Bronchial epithelial cell (primary cell): ENCODE measurements at regions not wholly inside any gene's neighbourhood (a gene's known extent, or its start where the extent isn't known, plus 50 kb on each side); places are given as distances from the start of the nearest gene placed in this dataset.

Source experiments
- DNase-seq: peaks from one replicate; pipeline ENCODE4 v3.0.0-alpha.2; 2010; ENCODE audit warnings: low read depth
- FAIRE-seq: peaks from 2 replicates; lab custom pipeline; 2011; peaks lifted over from hg19 to GRCh38; lab: Jason Lieb, UNC
- H3K27me3 ChIP-seq: 2 replicates; pipeline ENCODE4 v1.5.1; 2011; ENCODE audit warnings: low read length; ENCODE audit not compliant: control insufficient read depth, insufficient read depth
- H3K36me3 ChIP-seq: 2 replicates; pipeline ENCODE4 v1.5.1; 2011; ENCODE audit warnings: low read length; ENCODE audit not compliant: control insufficient read depth, insufficient read depth
- H3K4me3 ChIP-seq: 2 replicates; pipeline ENCODE4 v1.5.1; 2011; ENCODE audit warnings: mild to moderate bottlenecking, low read depth, low read length, control low read depth
- TF ChIP-seq, protein P1 (sequence below): IDR thresholded peaks from 2 replicates; pipeline ENCODE4 v1.5.1; 2011; ENCODE audit warnings: mild to moderate bottlenecking, moderate library complexity, low read length, control low read depth, inconsistent platforms; ENCODE audit not compliant: insufficient read depth, severe bottlenecking

DNA sequence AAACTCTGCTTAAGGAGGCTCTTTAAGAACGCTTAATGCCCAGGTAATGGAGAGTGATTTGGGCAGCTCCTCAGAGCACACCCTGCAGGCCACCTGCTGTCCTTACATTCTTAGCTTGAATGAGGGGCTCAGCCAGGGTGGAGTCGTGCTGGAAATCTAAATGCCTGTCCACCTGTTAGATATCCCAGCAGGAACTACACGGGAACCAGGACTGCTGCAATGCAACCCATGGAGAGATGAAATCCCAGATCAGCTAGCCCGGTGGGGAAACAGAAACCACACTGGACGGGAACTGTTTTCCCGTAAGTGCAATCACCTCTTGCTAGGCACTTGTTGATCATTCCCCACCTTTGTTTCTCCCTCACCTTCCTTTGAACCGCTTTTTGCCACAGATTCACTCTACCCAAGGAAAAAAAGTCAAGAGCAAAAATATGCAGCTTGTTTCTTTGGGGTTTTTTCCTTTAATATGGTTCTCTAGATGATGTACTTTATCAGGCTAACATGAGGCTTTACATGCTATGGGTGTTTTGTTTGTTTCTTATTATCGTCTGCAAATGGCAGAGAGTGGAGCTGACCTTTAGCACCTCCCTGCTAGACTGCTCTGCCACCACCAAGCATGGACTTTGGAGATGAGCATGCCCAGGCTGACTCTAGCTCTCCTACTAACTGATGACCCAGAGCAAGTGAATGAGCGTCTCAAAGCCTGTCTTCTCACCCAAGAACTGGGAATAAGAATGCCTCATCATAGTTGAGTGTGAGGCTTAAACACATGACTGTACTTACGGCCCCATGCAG lies 125.9 kb upstream of the TNFAIP3 start:
- TF ChIP-seq, protein P1, sequence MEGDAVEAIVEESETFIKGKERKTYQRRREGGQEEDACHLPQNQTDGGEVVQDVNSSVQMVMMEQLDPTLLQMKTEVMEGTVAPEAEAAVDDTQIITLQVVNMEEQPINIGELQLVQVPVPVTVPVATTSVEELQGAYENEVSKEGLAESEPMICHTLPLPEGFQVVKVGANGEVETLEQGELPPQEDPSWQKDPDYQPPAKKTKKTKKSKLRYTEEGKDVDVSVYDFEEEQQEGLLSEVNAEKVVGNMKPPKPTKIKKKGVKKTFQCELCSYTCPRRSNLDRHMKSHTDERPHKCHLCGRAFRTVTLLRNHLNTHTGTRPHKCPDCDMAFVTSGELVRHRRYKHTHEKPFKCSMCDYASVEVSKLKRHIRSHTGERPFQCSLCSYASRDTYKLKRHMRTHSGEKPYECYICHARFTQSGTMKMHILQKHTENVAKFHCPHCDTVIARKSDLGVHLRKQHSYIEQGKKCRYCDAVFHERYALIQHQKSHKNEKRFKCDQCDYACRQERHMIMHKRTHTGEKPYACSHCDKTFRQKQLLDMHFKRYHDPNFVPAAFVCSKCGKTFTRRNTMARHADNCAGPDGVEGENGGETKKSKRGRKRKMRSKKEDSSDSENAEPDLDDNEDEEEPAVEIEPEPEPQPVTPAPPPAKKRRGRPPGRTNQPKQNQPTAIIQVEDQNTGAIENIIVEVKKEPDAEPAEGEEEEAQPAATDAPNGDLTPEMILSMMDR = no peak
- no peak for DNase-seq
- FAIRE-seq = no peak
- H3K4me3 ChIP-seq = no peak overlapping the region
- no peaks in the 10 kb centered on the region for H3K27me3 ChIP-seq
- no peaks in the 10 kb centered on the region for H3K36me3 ChIP-seq

DNA sequence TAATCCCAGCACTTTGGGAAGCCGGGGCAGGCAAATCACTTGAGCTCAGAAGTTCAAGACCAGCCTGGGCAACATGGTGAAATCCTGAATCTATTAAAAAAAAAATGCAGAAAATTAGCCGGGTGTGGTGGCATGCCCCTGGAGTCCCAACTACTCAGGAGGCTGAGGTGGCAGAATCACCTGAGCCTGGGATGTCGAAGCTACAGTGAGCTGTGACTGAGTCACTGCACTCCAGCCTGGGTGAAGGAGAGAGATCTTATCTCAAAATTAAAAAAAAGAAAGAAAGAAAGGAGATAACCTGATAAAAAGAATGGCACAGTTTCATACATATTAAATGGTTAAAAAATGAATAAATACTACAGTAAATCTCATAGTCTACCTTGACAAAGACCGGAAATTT lies 123.6 kb upstream of the TNFAIP3 start:
- TF ChIP-seq, protein P1 = no peak
- FAIRE-seq = no peak
- peak; percentile 75 for DNase-seq

DNA sequence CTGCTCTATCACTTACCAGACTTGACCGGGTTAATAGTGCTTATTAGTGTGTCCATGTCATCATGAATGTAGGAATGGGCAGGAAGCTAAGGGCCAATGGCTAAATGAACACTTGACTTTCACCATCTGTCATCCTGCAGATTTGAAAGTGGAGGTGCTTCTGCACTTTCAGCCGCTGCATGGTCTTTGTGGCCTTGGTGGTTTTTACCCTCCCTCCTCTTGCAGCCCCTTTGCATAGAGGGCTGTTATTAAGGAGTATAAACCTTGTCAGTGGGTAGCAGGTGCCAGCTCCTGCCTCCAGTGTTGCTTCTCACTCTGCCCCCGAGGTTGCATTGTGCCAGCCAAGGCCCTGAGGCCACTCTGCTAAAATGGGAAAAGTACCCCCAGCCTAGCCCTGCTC lies 122.2 kb upstream of the TNFAIP3 start:
- FAIRE-seq (no peak), DNase-seq (no peak)
- H3K27me3 ChIP-seq = no peaks in the 10 kb centered on the region
- TF ChIP-seq, protein P1 = no peak
- no peaks in the 10 kb centered on the region for H3K36me3 ChIP-seq
- H3K4me3 ChIP-seq = no peak overlapping the region

More for the DNA sequence above, 123.6 kb upstream of the TNFAIP3 start:
- no peak overlapping the region for H3K4me3 ChIP-seq
- H3K27me3 ChIP-seq = no peaks in the 10 kb centered on the region
- no peaks in the 10 kb centered on the region for H3K36me3 ChIP-seq

DNA sequence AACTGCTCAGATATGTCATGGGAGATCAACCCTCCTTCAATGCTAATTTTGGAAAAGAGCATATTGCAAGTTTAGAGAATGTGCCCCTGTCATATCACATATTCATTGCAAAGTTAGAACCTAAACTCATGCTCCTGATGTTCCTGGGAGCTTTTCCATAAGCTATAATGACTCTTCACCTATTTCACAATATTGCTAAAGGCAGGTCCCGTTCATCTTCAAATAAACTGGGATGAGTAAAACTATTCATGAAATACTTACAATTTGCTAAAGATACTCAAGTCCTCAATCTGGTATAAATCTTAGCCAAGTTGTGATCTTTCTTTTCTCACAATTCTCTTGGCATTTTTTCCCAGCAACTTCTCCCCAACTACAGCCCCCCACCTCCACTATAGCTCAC lies 121.7 kb upstream of the TNFAIP3 start:
- DNase-seq = peak; percentile 53
- Histone ChIP-seq H3K27me3 (no peaks in the 10 kb centered on the region), H3K4me3 (no peak overlapping the region), H3K36me3 (no peaks in the 10 kb centered on the region)
- TF ChIP-seq, protein P1 = no peak
- FAIRE-seq = no peak

DNA sequence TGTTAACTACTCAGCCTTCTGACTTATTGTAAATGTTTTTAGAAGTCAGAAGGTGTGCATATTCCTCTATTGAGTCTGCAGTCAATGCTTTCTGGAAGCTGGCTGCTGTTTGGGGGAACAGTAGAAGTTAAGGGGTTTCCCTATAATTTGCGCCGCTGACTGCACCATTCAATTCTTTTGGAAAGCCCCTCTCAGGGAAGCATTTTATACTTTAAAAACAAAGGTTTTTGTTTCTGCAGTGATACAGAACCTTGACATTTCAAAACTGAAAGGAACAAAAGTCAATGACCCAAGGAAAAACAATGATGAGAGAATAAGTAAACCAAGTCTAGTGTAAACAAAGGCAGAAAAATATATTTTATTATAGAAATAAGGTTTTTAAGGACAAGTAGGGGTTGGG lies 120.8 kb upstream of the TNFAIP3 start:
- FAIRE-seq (no peak), DNase-seq (no peak)
- Histone ChIP-seq H3K27me3 (no peaks in the 10 kb centered on the region), H3K4me3 (no peak overlapping the region), H3K36me3 (no peaks in the 10 kb centered on the region)
- TF ChIP-seq, protein P1 = no peak

DNA sequence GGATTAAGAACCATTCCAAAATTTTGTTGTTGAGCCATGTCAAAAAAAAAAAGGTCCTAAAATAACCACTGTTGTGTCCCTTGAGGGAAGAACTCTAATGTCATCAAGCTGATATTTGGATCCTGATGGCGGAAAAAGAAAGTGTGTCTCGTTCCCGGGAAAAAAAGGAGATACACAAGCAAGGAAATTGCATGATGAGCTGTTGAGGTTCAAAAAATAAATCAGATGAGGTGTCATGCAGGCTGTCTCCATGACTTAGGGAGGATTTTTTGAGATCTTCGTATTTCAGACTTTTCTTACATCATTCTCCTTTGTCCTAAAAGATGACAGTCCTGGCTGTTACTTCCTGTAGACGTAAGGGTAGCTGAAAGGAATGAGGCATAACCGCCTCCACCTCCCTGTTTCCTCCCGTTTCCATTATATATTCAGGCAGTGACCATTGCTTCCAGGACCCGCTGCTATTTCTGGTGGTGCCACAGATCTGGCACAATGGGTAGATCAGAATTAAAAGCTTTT lies 117.3 kb upstream of the TNFAIP3 start:
- Histone ChIP-seq H3K36me3 (no peaks in the 10 kb centered on the region), H3K27me3 (no peaks in the 10 kb centered on the region), H3K4me3 (no peak overlapping the region)
- TF ChIP-seq, protein P1 = no peak
- FAIRE-seq (no peak), DNase-seq (peak; percentile 58)
